22Rv1 (cell line): ENCODE measurements at regions not wholly inside any gene's neighbourhood (a gene's known extent, or its start where the extent isn't known, plus 50 kb on each side); places are given as distances from the start of the nearest gene placed in this dataset.

Source experiments
- H3K27ac ChIP-seq: fragments of 450-650 bp; 2 replicates; pipeline ENCODE4 v1.5.1; 2017
- ZFX ChIP-seq: fragments of 450-650 bp; IDR thresholded peaks from 2 replicates; pipeline ENCODE4 v1.6.1; 2017; ENCODE audit warnings: antibody characterized with exemption, borderline replicate concordance
- TF ChIP-seq, protein P1 (sequence below): fragments of 450-650 bp; IDR thresholded peaks from 2 replicates; pipeline ENCODE4 v1.5.1; 2017; ENCODE audit warnings: mild to moderate bottlenecking

DNA sequence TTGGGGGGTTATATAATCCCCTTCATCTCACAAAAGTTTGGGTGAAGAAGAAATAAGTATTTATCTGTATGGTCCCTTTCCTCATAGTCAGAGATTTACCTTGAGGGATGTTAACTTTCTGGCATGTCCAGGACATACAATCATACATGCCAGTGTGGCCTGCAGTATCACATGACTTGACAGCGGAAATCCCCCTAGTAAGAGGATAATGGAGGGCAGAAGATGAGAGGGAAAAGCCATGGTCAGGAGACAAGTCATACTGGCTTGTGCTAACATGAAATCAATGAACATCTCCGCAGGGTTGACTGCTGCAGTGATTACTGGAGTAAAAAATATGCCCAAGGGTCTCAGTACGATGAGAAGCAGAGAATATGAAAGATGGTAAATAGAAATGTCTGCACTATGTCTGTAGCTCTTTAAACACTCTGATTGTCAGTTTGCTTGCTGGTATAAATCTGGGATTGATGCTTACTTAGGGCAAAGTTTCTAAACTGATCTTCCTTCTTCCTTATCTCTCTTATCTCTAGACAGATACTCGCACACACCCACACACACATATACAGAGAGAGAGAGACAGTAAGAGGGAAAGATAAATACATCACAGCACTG is 1385.6 kb upstream of the ADGRL3 start:
- TF ChIP-seq ZFX: no peak
- TF ChIP-seq, protein P1, sequence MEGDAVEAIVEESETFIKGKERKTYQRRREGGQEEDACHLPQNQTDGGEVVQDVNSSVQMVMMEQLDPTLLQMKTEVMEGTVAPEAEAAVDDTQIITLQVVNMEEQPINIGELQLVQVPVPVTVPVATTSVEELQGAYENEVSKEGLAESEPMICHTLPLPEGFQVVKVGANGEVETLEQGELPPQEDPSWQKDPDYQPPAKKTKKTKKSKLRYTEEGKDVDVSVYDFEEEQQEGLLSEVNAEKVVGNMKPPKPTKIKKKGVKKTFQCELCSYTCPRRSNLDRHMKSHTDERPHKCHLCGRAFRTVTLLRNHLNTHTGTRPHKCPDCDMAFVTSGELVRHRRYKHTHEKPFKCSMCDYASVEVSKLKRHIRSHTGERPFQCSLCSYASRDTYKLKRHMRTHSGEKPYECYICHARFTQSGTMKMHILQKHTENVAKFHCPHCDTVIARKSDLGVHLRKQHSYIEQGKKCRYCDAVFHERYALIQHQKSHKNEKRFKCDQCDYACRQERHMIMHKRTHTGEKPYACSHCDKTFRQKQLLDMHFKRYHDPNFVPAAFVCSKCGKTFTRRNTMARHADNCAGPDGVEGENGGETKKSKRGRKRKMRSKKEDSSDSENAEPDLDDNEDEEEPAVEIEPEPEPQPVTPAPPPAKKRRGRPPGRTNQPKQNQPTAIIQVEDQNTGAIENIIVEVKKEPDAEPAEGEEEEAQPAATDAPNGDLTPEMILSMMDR: no peak
- H3K27ac ChIP-seq: no peak overlapping the region

GRCh38 chr4:59818656-59819055 is 1381.5 kb upstream of the ADGRL3 start:
- no peak overlapping the region for H3K27ac ChIP-seq
- TF ChIP-seq, protein P1: no peak
- no peak for TF ChIP-seq ZFX

- H3K27ac ChIP-seq: no peak overlapping the region
- TF ChIP-seq, protein P1: no peak
- no peak for TF ChIP-seq ZFX
Observed at GRCh38 chr4:59823311-59823710, 1376.8 kb upstream of the ADGRL3 start.

- no peak for TF ChIP-seq ZFX
- TF ChIP-seq, protein P1: no peak
- H3K27ac ChIP-seq: no peak overlapping the region
Observed at GRCh38 chr4:59825104-59825503, 1375.0 kb upstream of the ADGRL3 start.

- no peak overlapping the region for H3K27ac ChIP-seq
Observed at GRCh38 chr4:59831746-59832145, 1368.4 kb upstream of the ADGRL3 start.

DNA sequence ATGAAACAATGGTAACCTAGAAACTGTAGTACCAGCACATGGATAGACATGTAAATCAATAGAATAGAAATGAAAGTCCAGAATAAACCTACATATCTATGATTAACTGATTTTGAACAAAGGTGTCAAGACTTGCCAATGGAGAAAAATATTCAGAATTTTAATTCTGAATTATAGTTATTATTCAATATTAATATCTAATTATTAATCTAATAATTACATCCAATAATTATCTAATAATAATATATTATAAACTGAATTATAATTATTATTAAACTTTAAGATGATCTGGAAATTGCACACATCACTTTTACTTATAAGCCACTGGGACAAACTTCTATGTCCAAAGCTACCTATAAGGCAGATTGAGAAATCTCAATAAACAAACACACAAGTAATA is 1365.2 kb upstream of the ADGRL3 start:
- no peak for TF ChIP-seq ZFX
- TF ChIP-seq, protein P1: no peak
- no peak overlapping the region for H3K27ac ChIP-seq

More at GRCh38 chr4:59831746-59832145, 1368.4 kb upstream of the ADGRL3 start:
- no peak for TF ChIP-seq ZFX
- TF ChIP-seq, protein P1: no peak

DNA sequence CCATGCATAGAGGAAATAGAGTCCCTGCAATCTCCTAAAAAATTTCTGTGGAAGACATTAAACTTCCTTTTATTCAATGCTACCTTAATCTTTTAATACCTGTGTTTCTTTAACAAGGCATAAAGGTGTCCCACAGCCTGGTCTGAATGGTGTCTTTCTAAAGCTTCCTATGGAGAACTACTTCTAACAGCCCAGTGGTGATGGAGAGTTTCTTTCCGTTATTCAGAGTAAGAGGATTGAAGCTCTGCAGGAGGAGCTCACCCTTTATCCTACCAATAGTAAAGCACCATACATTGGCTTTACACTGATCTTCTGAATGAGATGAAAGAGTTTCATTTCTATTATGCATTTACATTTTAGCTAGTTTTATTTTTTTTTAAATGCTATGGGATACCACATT is 1362.4 kb upstream of the ADGRL3 start:
- H3K27ac ChIP-seq: no peak overlapping the region
- no peak for TF ChIP-seq ZFX
- TF ChIP-seq, protein P1: no peak
